ENCODE measurements at regions not wholly inside any gene's neighbourhood (a gene's known extent, or its start where the extent isn't known, plus 50 kb on each side); places are given as distances from the start of the nearest gene placed in this dataset.

DNA sequence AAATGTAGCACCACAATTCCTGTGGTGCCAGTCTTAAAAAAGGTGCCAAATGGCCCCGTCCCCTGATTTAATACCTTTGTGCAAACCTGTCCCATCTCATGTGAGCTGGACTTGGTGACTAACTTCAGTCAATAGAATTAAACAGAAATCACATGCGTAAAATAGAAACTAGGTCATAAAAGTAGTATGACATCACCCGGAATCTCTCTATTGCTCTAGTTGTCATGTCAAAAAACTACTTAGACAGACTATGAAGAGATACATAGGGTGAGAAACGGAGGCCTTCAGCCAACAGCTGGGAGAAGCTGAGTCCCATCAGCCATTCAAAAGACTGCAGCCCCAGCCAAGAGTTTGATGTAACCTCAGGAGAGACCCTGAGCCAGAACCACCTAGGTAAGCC lies 293.5 kb upstream of the HS3ST1 start:
- no peaks in the 10 kb centered on the region for H3K27me3 Mint-ChIP-seq (ENCODE audit: insufficient read depth, low read depth, poor library complexity)
- Histone ChIP-seq H4K20me1 (replicated peaks; ENCODE audit: insufficient read depth) (no peaks in the 10 kb centered on the region), H3K9me2 (ENCODE audit: insufficient read depth) (no peaks in the 10 kb centered on the region), H3K79me2 (replicated peaks; ENCODE audit: insufficient read depth) (no peaks in the 10 kb centered on the region), H3K36me3 (ENCODE audit: insufficient read depth) (no peaks in the 10 kb centered on the region), H3K4me1 (ENCODE audit: insufficient read depth) (no peaks in the 10 kb centered on the region), H3K4me3 (no peak overlapping the region), H3F3A (replicated peaks; ENCODE audit: low read depth) (no peaks in the 10 kb centered on the region), H3K27ac (ENCODE audit: low read depth) (no peak overlapping the region), H3K27me3 (ENCODE audit: insufficient read depth) (no peaks in the 10 kb centered on the region), H3K4me2 (no peak overlapping the region), H2AFZ (no peak overlapping the region)
- H3K4me1 Mint-ChIP-seq: no peaks in the 10 kb centered on the region
- no peak for DNase-seq (ENCODE audit: low spot score)
- no peak for ATAC-seq
- peaks cover 3% of the 10 kb centered on the region; the same call in 2 of the 3 replicates for H3K9me3 Mint-ChIP-seq
- no peak overlapping the region for H3K4me3 Mint-ChIP-seq
- H3K36me3 Mint-ChIP-seq (ENCODE audit: low read depth): peaks cover 4% of the 10 kb centered on the region; the same call in 2 of the 3 replicates
- no peak overlapping the region for H3K27ac Mint-ChIP-seq
- TF ChIP-seq POLR2AphosphoS5 (IDR thresholded peaks at IDR 0.05; ENCODE audit: low read depth) (no peak), CREB1 (CRISPR knock-in tag; IDR thresholded peaks at IDR 0.05; ENCODE audit: low read depth) (no peak), EZH2 (IDR thresholded peaks at IDR 0.05; ENCODE audit: low read depth, unreplicated experiment) (no peak)
- TF ChIP-seq, protein P1, sequence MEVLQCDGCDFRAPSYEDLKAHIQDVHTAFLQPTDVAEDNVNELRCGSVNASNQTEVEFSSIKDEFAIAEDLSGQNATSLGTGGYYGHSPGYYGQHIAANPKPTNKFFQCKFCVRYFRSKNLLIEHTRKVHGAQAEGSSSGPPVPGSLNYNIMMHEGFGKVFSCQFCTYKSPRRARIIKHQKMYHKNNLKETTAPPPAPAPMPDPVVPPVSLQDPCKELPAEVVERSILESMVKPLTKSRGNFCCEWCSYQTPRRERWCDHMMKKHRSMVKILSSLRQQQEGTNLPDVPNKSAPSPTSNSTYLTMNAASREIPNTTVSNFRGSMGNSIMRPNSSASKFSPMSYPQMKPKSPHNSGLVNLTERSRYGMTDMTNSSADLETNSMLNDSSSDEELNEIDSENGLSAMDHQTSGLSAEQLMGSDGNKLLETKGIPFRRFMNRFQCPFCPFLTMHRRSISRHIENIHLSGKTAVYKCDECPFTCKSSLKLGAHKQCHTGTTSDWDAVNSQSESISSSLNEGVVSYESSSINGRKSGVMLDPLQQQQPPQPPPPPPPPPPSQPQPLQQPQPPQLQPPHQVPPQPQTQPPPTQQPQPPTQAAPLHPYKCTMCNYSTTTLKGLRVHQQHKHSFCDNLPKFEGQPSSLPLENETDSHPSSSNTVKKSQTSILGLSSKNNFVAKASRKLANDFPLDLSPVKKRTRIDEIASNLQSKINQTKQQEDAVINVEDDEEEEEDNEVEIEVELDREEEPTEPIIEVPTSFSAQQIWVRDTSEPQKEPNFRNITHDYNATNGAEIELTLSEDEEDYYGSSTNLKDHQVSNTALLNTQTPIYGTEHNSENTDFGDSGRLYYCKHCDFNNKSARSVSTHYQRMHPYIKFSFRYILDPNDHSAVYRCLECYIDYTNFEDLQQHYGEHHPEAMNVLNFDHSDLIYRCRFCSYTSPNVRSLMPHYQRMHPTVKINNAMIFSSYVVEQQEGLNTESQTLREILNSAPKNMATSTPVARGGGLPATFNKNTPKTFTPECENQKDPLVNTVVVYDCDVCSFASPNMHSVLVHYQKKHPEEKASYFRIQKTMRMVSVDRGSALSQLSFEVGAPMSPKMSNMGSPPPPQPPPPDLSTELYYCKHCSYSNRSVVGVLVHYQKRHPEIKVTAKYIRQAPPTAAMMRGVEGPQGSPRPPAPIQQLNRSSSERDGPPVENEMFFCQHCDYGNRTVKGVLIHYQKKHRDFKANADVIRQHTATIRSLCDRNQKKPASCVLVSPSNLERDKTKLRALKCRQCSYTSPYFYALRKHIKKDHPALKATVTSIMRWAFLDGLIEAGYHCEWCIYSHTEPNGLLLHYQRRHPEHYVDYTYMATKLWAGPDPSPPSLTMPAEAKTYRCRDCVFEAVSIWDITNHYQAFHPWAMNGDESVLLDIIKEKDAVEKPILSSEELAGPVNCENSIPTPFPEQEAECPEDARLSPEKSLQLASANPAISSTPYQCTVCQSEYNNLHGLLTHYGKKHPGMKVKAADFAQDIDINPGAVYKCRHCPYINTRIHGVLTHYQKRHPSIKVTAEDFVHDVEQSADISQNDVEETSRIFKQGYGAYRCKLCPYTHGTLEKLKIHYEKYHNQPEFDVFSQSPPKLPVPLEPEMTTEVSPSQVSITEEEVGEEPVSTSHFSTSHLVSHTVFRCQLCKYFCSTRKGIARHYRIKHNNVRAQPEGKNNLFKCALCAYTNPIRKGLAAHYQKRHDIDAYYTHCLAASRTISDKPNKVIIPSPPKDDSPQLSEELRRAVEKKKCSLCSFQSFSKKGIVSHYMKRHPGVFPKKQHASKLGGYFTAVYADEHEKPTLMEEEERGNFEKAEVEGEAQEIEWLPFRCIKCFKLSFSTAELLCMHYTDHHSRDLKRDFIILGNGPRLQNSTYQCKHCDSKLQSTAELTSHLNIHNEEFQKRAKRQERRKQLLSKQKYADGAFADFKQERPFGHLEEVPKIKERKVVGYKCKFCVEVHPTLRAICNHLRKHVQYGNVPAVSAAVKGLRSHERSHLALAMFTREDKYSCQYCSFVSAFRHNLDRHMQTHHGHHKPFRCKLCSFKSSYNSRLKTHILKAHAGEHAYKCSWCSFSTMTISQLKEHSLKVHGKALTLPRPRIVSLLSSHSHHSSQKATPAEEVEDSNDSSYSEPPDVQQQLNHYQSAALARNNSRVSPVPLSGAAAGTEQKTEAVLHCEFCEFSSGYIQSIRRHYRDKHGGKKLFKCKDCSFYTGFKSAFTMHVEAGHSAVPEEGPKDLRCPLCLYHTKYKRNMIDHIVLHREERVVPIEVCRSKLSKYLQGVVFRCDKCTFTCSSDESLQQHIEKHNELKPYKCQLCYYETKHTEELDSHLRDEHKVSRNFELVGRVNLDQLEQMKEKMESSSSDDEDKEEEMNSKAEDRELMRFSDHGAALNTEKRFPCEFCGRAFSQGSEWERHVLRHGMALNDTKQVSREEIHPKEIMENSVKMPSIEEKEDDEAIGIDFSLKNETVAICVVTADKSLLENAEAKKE (CRISPR knock-in tag; IDR thresholded peaks at IDR 0.05): no peak
- TF ChIP-seq, protein P2, sequence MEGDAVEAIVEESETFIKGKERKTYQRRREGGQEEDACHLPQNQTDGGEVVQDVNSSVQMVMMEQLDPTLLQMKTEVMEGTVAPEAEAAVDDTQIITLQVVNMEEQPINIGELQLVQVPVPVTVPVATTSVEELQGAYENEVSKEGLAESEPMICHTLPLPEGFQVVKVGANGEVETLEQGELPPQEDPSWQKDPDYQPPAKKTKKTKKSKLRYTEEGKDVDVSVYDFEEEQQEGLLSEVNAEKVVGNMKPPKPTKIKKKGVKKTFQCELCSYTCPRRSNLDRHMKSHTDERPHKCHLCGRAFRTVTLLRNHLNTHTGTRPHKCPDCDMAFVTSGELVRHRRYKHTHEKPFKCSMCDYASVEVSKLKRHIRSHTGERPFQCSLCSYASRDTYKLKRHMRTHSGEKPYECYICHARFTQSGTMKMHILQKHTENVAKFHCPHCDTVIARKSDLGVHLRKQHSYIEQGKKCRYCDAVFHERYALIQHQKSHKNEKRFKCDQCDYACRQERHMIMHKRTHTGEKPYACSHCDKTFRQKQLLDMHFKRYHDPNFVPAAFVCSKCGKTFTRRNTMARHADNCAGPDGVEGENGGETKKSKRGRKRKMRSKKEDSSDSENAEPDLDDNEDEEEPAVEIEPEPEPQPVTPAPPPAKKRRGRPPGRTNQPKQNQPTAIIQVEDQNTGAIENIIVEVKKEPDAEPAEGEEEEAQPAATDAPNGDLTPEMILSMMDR (conservative IDR thresholded peaks at IDR 0.05; ENCODE audit: low read depth in 2 of 2): no peak
